K562 (cell line): ENCODE measurements at regions not wholly inside any gene's neighbourhood (a gene's known extent, or its start where the extent isn't known, plus 50 kb on each side); places are given as distances from the start of the nearest gene placed in this dataset.

Source experiments
- CEBPZ ChIP-seq: fragments of 150-350 bp; IDR thresholded peaks from 2 replicates; pipeline ENCODE4 v1.6.1; 2014; ENCODE audit warnings: low read depth, mild to moderate bottlenecking, low read length, borderline replicate concordance
- CTCF ChIP-seq, 3 experiments: IDR thresholded peaks in 2 of 3; conservative IDR thresholded peaks in 1 of 3; 2 replicates each; pipeline ENCODE4 v1.5.1; 2011 to 2012; ENCODE audit warnings: low read length in 3 of 3, mild to moderate bottlenecking in 3 of 3, control low read depth in 2 of 3, improper control_type of control experiment in 1 of 3, inconsistent platforms in 1 of 3, low read depth in 1 of 3, mixed read lengths in 1 of 3, moderate library complexity in 1 of 3; ENCODE audit not compliant: insufficient read depth in 2 of 3
- CXXC5 ChIP-seq: fragments of 250-450 bp; sonication (Bioruptor Pico); IDR thresholded peaks from 2 replicates; pipeline ENCODE4 v1.8.0; 2022; ENCODE audit warnings: inconsistent platforms, mild to moderate bottlenecking, moderate library complexity
- EP300 ChIP-seq: IDR thresholded peaks from 2 replicates; pipeline ENCODE4 v1.6.1; 2012; ENCODE audit warnings: low read length, improper control_type of control experiment
- KDM5B ChIP-seq: fragments of 200-600 bp; sonication (generic); IDR thresholded peaks from 2 replicates; pipeline ENCODE4 v1.6.1; 2012; ENCODE audit warnings: low read depth, mild to moderate bottlenecking, moderate library complexity, low read length, control low read depth, inconsistent platforms; ENCODE audit not compliant: insufficient replicate concordance
- MAFK ChIP-seq: IDR thresholded peaks from 2 replicates; pipeline ENCODE4 v1.6.1; 2011; ENCODE audit warnings: low read length, improper control_type of control experiment
- MYC ChIP-seq, 2 experiments: fragments of 250-450 bp in 1 of 2; sonication (Bioruptor Pico) in 1 of 2; IDR thresholded peaks; 2 replicates each; pipeline versions ENCODE4 v1.5.1 to v1.6.1; 2012 to 2021; ENCODE audit warnings: low read depth in 2 of 2, borderline replicate concordance in 1 of 2, improper control_type of control experiment in 1 of 2, low read length in 1 of 2, mild to moderate bottlenecking in 1 of 2, moderate library complexity in 1 of 2
- SP1 ChIP-seq: sonication (generic); formaldehyde crosslinking; IDR thresholded peaks from 2 replicates; pipeline ENCODE4 v1.8.1; 2022; ENCODE audit warnings: mild to moderate bottlenecking, missing genetic modification reagents
- ZNF384 ChIP-seq: IDR thresholded peaks from 2 replicates; pipeline ENCODE4 v1.6.1; 2012; ENCODE audit warnings: low read depth, low read length, improper control_type of control experiment
- ZSCAN29 ChIP-seq: fragments of 450-650 bp; IDR thresholded peaks from 2 replicates; pipeline ENCODE4 v1.6.1; 2017
- ZZZ3 ChIP-seq: fragments of 450-650 bp; IDR thresholded peaks from 2 replicates; pipeline ENCODE4 v1.6.1; 2016; ENCODE audit warnings: antibody characterized with exemption, mild to moderate bottlenecking, moderate library complexity

- TF ChIP-seq CTCF (IDR thresholded peaks at IDR 0.05 in 2 of 3, conservative IDR thresholded peaks at IDR 0.05 in 1 of 3; ENCODE audit: insufficient read depth in 2 of 3, low read depth in 1 of 3, low read length in 3 of 3) (no peak), ZNF384 (no peak), ZZZ3 (no peak), MAFK (no peak), CEBPZ (no peak), SP1 (CRISPR knock-in tag) (no peak), MYC (IDR thresholded peaks at IDR 0.05; ENCODE audit: low read depth, low read length) (no peak), MYC (CRISPR knock-in tag; IDR thresholded peaks at IDR 0.05; ENCODE audit: borderline replicate concordance, low read depth) (no peak), ZSCAN29 (no peak), CXXC5 (CRISPR knock-in tag) (no peak), EP300 (no peak), KDM5B (no peak)
Measured at GRCh38 chr4:101596781-101597552, 193.6 kb upstream of the BANK1 start.
